ENCODE measurements at regions not wholly inside any gene's neighbourhood (a gene's known extent, or its start where the extent isn't known, plus 50 kb on each side); places are given as distances from the start of the nearest gene placed in this dataset.

DNA sequence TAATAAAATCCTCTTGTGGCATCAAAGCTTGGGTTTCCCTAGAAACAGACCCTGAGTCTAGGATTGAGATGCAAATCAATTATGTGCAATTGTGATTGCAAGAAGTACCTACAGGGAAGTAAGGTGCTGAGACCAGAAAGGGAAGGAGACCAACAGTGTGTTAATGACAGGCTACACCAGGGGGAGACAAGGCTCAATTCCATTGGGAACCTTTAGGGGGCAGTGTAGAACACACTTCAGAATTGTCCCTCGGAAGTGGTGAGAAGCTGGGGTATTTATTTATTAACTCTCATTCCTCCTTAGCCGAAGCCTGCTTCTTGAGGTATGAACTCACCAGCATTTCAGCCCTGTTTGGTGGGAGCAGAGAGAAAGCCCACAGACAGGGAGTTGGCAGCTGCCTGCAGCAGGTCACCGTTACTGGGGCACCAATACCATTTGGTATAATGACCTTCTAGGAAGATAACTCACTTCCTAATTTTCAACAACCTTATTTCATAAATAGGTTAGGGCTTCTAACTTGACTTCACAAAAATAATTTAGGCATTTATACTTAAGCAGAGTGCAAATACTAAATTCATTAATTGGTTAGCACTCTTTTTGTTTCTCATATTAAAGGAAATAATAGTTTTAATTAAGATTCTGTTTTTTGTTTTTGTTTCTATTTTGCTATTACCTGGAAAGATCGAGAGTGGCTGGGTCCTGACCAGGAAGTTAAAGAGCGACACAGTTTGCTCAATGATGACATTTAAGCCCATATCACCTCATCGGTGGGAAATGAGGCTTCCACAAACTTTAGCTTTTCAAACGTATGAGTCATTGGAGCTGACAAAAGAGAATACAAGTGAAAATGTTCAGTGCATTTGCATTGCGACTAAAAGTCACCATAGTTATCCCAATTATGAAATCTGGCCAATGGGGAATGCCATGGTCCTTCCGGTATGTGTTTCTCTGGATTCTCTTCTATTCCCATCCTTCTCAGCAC, 94.8 kb downstream of the BTBD3 start:
- no peak overlapping the region for H3K4me3 ChIP-seq
- intact Hi-C loops (cut with DNase I): no loop called here
- no peaks in the 10 kb centered on the region for H3K27me3 ChIP-seq (ENCODE audit: insufficient read depth in 3 of 3, low read length in 2 of 3)
- no peaks in the 10 kb centered on the region for H3K9me3 ChIP-seq
- no peaks in the 10 kb centered on the region for H3K4me1 ChIP-seq
- no peak overlapping the region for H3K27ac ChIP-seq
- ATAC-seq (peak in 3 of 4 donors; percentile 44 to 67 (median 52)), DNase-seq (no peak)
- TF ChIP-seq, protein P1, sequence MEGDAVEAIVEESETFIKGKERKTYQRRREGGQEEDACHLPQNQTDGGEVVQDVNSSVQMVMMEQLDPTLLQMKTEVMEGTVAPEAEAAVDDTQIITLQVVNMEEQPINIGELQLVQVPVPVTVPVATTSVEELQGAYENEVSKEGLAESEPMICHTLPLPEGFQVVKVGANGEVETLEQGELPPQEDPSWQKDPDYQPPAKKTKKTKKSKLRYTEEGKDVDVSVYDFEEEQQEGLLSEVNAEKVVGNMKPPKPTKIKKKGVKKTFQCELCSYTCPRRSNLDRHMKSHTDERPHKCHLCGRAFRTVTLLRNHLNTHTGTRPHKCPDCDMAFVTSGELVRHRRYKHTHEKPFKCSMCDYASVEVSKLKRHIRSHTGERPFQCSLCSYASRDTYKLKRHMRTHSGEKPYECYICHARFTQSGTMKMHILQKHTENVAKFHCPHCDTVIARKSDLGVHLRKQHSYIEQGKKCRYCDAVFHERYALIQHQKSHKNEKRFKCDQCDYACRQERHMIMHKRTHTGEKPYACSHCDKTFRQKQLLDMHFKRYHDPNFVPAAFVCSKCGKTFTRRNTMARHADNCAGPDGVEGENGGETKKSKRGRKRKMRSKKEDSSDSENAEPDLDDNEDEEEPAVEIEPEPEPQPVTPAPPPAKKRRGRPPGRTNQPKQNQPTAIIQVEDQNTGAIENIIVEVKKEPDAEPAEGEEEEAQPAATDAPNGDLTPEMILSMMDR (IDR thresholded peaks at IDR 0.05): peak; percentile 60
- no peaks in the 10 kb centered on the region for H3K36me3 ChIP-seq (ENCODE audit: insufficient read depth in 1 of 2, low read depth in 1 of 2)
- WGBS, 3 donors: 78 to 86% (median 78%) methylated on average over 9 of the region's 9 CpGs

DNA sequence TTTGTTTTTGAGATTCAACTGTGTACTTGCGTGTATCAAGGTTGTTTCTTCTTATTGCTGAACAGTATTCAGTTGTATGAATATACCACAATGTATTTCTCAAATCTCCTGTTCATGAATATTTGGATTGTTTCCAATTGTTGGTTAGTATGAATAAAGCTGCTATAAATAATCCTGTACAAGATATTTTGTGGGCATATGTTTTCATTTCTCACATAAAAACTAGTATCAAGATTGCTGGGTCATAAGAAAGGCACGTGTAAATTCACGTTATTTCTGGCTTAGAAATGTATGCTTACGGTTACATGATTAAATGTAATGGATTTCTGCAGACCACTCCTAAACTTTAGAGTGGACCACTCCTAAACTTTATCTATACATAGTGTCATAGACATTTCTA, 96.6 kb downstream of the BTBD3 start:
- no peak for ATAC-seq
- intact Hi-C loops (cut with DNase I): no loop called here

DNA sequence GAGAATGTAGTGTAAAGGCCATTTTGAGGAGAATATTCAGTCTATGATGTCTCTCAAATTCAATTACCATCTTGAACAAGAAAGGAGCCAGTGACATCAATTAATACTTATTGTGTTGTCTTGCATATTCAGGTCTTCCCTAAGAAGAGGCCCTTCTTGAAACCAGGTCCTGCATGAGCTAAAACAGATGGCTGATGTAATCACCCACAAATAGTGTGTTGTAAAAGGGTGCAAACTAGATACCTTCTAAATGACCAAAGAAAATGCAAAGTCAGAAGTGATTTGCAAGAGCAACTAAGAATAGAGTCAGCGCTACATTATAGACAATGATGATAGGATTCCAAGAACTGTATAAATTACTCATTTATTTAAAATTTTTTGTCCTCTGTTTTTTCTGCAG, 97.0 kb downstream of the BTBD3 start:
- no peak overlapping the region for H3K4me3 ChIP-seq
- 84 to 94% (median 91%) methylated on average over 1 of the region's 1 CpG for WGBS, 3 donors
- H3K36me3 ChIP-seq (ENCODE audit: insufficient read depth in 1 of 2, low read depth in 1 of 2): no peaks in the 10 kb centered on the region
- DNase-seq: no peak
- intact Hi-C loops (cut with DNase I): no loop called here
- no peaks in the 10 kb centered on the region for H3K27me3 ChIP-seq (ENCODE audit: insufficient read depth in 3 of 3, low read length in 2 of 3)
- ATAC-seq: no peak
- no peaks in the 10 kb centered on the region for H3K4me1 ChIP-seq
- TF ChIP-seq, protein P1 (IDR thresholded peaks at IDR 0.05): no peak
- no peaks in the 10 kb centered on the region for H3K9me3 ChIP-seq
- no peak overlapping the region for H3K27ac ChIP-seq

More for the DNA sequence above, 96.6 kb downstream of the BTBD3 start:
- Histone ChIP-seq H3K27me3 (ENCODE audit: insufficient read depth in 3 of 3, low read length in 2 of 3) (no peaks in the 10 kb centered on the region), H3K9me3 (no peaks in the 10 kb centered on the region), H3K4me3 (no peak overlapping the region), H3K27ac (no peak overlapping the region), H3K4me1 (no peaks in the 10 kb centered on the region), H3K36me3 (ENCODE audit: insufficient read depth in 1 of 2, low read depth in 1 of 2) (no peaks in the 10 kb centered on the region)
- WGBS, 3 donors: 89 to 95% (median 90%) methylated on average over 4 of the region's 4 CpGs
- no peak for DNase-seq
- TF ChIP-seq, protein P1 (IDR thresholded peaks at IDR 0.05): no peak

DNA sequence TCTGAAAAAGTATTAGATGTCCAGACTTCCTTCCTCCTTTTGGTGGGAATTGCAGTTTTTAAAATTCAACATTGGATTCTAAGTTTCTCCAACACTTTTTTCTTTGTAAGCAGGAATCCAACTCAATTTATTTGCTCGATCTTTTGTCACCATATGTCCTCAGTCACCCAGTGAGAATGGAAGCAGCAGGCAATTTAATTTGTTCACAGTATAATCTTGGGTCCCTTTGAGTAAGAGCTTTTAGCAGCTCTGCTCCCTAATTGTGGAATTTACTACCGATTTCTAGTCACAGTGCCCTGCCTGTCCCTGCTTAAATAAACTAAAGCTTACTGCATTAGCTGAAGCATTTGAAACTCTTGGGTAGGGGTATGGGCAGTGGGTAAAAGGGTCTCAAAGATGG, 98.6 kb downstream of the BTBD3 start:
- H3K4me3 ChIP-seq: no peak overlapping the region
- no peaks in the 10 kb centered on the region for H3K27me3 ChIP-seq (ENCODE audit: insufficient read depth in 3 of 3, low read length in 2 of 3)
- intact Hi-C loops (cut with DNase I): no loop called here
- no peaks in the 10 kb centered on the region for H3K9me3 ChIP-seq
- TF ChIP-seq, protein P1 (IDR thresholded peaks at IDR 0.05): no peak
- H3K36me3 ChIP-seq (ENCODE audit: insufficient read depth in 1 of 2, low read depth in 1 of 2): no peaks in the 10 kb centered on the region
- H3K27ac ChIP-seq: no peak overlapping the region
- H3K4me1 ChIP-seq: no peaks in the 10 kb centered on the region
- no peak for DNase-seq
- ATAC-seq: no peak
- WGBS, 3 donors: 41 to 67% (median 50%) methylated on average over 2 of the region's 2 CpGs
